ENCODE measurements at regions not wholly inside any gene's neighbourhood (a gene's known extent, or its start where the extent isn't known, plus 50 kb on each side); places are given as distances from the start of the nearest gene placed in this dataset.
A peak's percentile ranks its signal among the peaks of the same experiment; 100 is the strongest.

GRCh38 chr9:26058111-26058895 is 380.1 kb upstream of the TUSC1 start:
- no peak for DNase-seq (ENCODE audit: low spot score)

- no peak for DNase-seq (ENCODE audit: low spot score)
Measured at GRCh38 chr9:26057050-26057449, 378.8 kb upstream of the TUSC1 start.

- no peak for DNase-seq (ENCODE audit: low spot score)
Measured at GRCh38 chr9:26054600-26055520, 376.6 kb upstream of the TUSC1 start.

- DNase-seq (ENCODE audit: low spot score): no peak
Measured at GRCh38 chr9:26053954-26054353, 375.7 kb upstream of the TUSC1 start.

- DNase-seq (ENCODE audit: low spot score): no peak
Measured at GRCh38 chr9:26043431-26043830, 365.2 kb upstream of the TUSC1 start.

- DNase-seq (ENCODE audit: low spot score): no peak
Measured at GRCh38 chr9:26034786-26035185, 356.5 kb upstream of the TUSC1 start.

GRCh38 chr9:26033336-26033735 is 355.1 kb upstream of the TUSC1 start:
- DNase-seq (ENCODE audit: low spot score): no peak

GRCh38 chr9:26026423-26027100 is 348.3 kb upstream of the TUSC1 start:
- no peak for DNase-seq (ENCODE audit: low spot score)

GRCh38 chr9:26013199-26013598 is 335.0 kb upstream of the TUSC1 start:
- DNase-seq (ENCODE audit: low spot score): no peak

- no peak for DNase-seq (ENCODE audit: low spot score)
Measured at GRCh38 chr9:26012797-26013196, 334.6 kb upstream of the TUSC1 start.

GRCh38 chr9:25994605-25995004 is 316.4 kb upstream of the TUSC1 start:
- no peak for DNase-seq (ENCODE audit: low spot score)

GRCh38 chr9:25990376-25990775 is 312.1 kb upstream of the TUSC1 start:
- DNase-seq (ENCODE audit: low spot score): no peak

- no peak for DNase-seq (ENCODE audit: low spot score)
Measured at GRCh38 chr9:25975667-25976066, 297.4 kb upstream of the TUSC1 start.

GRCh38 chr9:25964239-25964638 is 286.0 kb upstream of the TUSC1 start:
- peak; percentile 83 for DNase-seq (ENCODE audit: low spot score)

GRCh38 chr9:25960178-25960577 is 281.9 kb upstream of the TUSC1 start:
- DNase-seq (ENCODE audit: low spot score): no peak

- DNase-seq (ENCODE audit: low spot score): no peak
Measured at GRCh38 chr9:25954209-25954608, 276.0 kb upstream of the TUSC1 start.

- DNase-seq (ENCODE audit: low spot score): no peak
Measured at GRCh38 chr9:25948182-25948581, 269.9 kb upstream of the TUSC1 start.

GRCh38 chr9:25939126-25939525 is 260.9 kb upstream of the TUSC1 start:
- DNase-seq (ENCODE audit: low spot score): no peak

GRCh38 chr9:25936031-25936430 is 257.8 kb upstream of the TUSC1 start:
- DNase-seq (ENCODE audit: low spot score): no peak

GRCh38 chr9:25935188-25935587 is 256.9 kb upstream of the TUSC1 start:
- peak; percentile 73 for DNase-seq (ENCODE audit: low spot score)

GRCh38 chr9:25918761-25919160 is 240.5 kb upstream of the TUSC1 start:
- DNase-seq (ENCODE audit: low spot score): no peak

GRCh38 chr9:25917731-25918362 is 239.6 kb upstream of the TUSC1 start:
- no peak for DNase-seq (ENCODE audit: low spot score)
